ENCODE measurements at regions not wholly inside any gene's neighbourhood (a gene's known extent, or its start where the extent isn't known, plus 50 kb on each side); places are given as distances from the start of the nearest gene placed in this dataset.

GRCh38 chr1:4564051-4564450 lies 90.4 kb upstream of the AJAP1 start:
- no peak for TF ChIP-seq POLR2A (IDR thresholded peaks at IDR 0.05)
- TF ChIP-seq, protein P1, sequence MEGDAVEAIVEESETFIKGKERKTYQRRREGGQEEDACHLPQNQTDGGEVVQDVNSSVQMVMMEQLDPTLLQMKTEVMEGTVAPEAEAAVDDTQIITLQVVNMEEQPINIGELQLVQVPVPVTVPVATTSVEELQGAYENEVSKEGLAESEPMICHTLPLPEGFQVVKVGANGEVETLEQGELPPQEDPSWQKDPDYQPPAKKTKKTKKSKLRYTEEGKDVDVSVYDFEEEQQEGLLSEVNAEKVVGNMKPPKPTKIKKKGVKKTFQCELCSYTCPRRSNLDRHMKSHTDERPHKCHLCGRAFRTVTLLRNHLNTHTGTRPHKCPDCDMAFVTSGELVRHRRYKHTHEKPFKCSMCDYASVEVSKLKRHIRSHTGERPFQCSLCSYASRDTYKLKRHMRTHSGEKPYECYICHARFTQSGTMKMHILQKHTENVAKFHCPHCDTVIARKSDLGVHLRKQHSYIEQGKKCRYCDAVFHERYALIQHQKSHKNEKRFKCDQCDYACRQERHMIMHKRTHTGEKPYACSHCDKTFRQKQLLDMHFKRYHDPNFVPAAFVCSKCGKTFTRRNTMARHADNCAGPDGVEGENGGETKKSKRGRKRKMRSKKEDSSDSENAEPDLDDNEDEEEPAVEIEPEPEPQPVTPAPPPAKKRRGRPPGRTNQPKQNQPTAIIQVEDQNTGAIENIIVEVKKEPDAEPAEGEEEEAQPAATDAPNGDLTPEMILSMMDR (IDR thresholded peaks at IDR 0.05) = no peak
